GM13976 (cell line): ENCODE measurements at regions not wholly inside any gene's neighbourhood (a gene's known extent, or its start where the extent isn't known, plus 50 kb on each side); places are given as distances from the start of the nearest gene placed in this dataset.

ENCODE experiments used
- DNase-seq: peaks from one replicate; pipeline ENCODE4 v3.0.0; 2012; ENCODE audit warnings: low spot score
- in situ Hi-C: fragments of 300-500 bp; cut with MboI; formaldehyde crosslinking; loops from one replicate; pipeline ENCODE4 v1.12.0; 2022; ENCODE audit warnings: low sequenced_read_pairs, mixed read lengths, inconsistent platforms; ENCODE audit not compliant: unreplicated experiment
- TF ChIP-seq, protein P1 (sequence below): IDR thresholded peaks from 2 replicates; pipeline ENCODE4 v1.5.1; 2012; ENCODE audit warnings: borderline replicate concordance, mild to moderate bottlenecking; ENCODE audit not compliant: insufficient read depth; ENCODE audit errors: extremely low read depth, missing control alignments, control extremely low read depth

DNA sequence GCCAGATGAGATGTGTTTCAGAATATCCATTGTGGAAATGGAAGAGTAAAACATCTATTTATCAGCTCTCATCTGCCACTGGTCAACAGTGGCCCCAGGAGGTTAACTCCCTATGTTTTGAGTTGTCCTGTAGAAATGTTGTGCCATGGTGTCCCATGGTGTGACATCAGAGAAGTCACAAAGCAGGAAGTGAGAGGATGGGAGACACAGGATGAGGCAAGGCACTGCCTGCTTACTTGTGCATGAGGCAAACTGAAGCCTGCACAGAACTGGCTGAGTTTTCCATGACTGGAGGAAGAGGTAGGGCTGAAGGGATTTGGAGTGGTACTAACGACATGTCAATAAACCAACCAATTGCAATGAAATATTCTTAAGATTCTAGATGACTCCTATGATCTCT is 131.5 kb upstream of the ZNF644 start:
- DNase-seq = no peak
- in situ Hi-C loops = loop anchor here (25.0 kb wide), 1 partner anchor 1016 kb away; no protein-coding TSS in a partner anchor
- TF ChIP-seq, protein P1, sequence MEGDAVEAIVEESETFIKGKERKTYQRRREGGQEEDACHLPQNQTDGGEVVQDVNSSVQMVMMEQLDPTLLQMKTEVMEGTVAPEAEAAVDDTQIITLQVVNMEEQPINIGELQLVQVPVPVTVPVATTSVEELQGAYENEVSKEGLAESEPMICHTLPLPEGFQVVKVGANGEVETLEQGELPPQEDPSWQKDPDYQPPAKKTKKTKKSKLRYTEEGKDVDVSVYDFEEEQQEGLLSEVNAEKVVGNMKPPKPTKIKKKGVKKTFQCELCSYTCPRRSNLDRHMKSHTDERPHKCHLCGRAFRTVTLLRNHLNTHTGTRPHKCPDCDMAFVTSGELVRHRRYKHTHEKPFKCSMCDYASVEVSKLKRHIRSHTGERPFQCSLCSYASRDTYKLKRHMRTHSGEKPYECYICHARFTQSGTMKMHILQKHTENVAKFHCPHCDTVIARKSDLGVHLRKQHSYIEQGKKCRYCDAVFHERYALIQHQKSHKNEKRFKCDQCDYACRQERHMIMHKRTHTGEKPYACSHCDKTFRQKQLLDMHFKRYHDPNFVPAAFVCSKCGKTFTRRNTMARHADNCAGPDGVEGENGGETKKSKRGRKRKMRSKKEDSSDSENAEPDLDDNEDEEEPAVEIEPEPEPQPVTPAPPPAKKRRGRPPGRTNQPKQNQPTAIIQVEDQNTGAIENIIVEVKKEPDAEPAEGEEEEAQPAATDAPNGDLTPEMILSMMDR = no peak

DNA sequence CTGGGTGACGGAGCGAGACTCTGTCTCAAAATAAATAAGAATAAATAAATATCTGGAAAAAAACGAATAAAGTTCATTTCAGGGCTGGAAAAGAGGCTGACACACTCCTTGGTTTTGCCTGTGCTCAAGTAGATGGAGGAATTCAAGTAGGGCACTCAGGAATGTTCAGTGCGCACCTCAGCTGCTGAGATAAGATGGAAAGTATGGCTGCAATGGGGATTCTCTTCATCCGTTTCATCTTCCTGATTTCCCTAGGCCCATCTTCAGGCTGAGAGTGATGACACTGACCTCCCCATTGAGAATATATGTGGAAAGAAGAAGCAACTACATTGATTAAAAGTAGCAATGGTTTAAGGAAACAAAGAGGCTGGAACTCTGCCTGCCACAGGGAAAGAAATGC is 130.5 kb upstream of the ZNF644 start:
- DNase-seq = no peak
- TF ChIP-seq, protein P1 = no peak
- in situ Hi-C loops = loop anchor here (25.0 kb wide), 1 partner anchor 1015 kb away; no protein-coding TSS in a partner anchor

DNA sequence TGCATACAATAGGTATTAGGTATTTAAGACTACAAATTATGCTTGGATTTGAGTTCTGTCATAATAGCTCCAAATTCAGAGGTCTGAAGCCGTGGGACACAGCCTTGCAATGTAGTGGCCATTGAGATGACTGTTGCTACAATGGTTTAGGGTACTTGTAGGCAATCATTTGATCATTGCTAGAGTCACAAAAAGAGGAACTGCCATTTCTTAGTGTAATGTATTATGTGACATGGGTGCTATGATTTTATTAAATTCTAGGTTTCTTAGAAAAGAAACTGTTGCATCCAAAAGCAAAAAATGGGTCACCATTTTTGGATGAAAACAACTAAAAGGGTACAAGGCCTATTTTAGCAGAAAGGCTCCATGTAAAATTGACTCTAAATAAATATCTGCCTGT is 129.9 kb upstream of the ZNF644 start:
- in situ Hi-C loops = loop anchor here (25.0 kb wide), 1 partner anchor 1014 kb away; no protein-coding TSS in a partner anchor
- TF ChIP-seq, protein P1 = no peak
- DNase-seq = no peak

DNA sequence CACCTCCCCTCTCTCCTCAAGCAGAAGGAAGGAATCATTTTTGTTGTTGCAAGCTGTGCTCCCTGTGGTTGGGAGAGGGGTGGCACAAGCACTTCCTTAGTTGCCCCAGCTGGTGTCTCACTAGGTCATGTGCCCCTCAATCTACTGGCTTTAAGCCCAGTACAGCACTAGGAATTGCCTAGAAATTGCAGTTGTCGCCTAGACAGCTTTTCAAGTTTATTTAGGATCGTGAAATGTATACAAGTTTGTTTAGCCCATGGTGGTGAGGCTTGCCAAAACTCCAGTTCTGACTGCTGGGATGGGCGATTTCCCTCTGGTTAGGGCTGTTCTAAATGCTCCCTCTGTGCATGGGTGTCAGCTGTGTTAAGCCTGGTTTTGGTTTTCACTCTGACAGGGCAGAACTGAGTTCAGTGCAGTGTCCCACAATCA is 126.8 kb upstream of the ZNF644 start:
- in situ Hi-C loops = no loop called here
- no peak for DNase-seq
- TF ChIP-seq, protein P1 = no peak

DNA sequence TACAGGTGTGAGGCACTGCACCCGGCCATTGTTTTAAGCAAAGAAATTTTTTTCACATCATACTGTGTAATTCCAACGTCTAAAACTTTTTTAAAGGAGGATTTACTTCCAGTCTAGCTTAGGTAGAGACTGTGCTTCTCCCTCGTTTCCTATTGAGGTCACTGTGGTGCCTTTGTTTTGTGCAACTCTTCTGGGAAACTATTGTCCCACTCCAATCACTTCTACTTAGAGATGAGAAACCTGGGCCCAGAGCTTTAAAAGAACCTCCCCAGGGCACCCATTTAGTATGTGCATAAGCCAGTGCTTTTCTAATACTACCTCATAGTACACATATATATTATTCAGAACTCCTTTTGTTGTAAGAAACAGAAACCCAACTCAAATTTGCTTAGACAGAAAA is 120.0 kb upstream of the ZNF644 start:
- TF ChIP-seq, protein P1 = no peak
- DNase-seq = no peak
- in situ Hi-C loops = no loop called here

DNA sequence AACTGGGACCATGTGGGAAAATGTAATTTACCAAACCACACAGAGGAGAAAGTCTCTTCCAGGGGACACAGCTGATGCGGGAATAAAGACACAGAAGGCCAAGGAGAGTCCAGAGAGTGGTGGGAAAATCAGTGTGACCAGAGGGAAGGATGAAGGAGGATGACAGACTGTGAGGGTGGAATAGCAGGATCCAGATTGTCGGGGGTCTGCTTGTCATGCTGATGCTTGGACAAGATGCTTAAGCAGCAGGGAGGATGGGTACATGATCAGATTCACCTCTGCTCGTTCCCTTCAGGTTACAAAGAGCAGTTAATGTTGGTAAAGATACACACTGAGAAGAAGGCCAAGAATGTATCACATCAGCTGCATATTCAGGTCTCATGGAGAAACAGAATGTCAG is 117.1 kb upstream of the ZNF644 start:
- TF ChIP-seq, protein P1 = no peak
- in situ Hi-C loops = no loop called here

More for the DNA sequence above, 117.1 kb upstream of the ZNF644 start:
- DNase-seq = no peak
